Activated naive CD4-positive, alpha-beta T cell treated with anti-CD3 and anti-CD28 coated beads for 36 hours (primary cell): ENCODE measurements at regions not wholly inside any gene's neighbourhood (a gene's known extent, or its start where the extent isn't known, plus 50 kb on each side); places are given as distances from the start of the nearest gene placed in this dataset.

Source experiments
- CTCF ChIA-PET: fragments of 350-600 bp; sonication (Branson Sonifier 250); formaldehyde crosslinking; loops from one replicate; lab custom pipeline; 2021; ENCODE audit warnings: antibody characterized with exemption; lab: Charles Lee
- DNase-seq: peaks from one replicate; pipeline ENCODE4 v3.0.0-alpha.2; 2020
- H3K27ac Mint-ChIP-seq: one replicate; pipeline ENCODE4 v1.8.0; 2021; ENCODE audit warnings: mild to moderate bottlenecking, mixed read lengths
- H3K27me3 Mint-ChIP-seq: one replicate; pipeline ENCODE4 v1.8.0; 2021; ENCODE audit warnings: low read depth, mixed read lengths
- H3K36me3 Mint-ChIP-seq: one replicate; pipeline ENCODE4 v1.8.0; 2021; ENCODE audit warnings: low read depth, mixed read lengths
- H3K4me1 Mint-ChIP-seq: one replicate; pipeline ENCODE4 v1.8.0; 2021; ENCODE audit warnings: low read depth, mixed read lengths
- H3K4me3 Mint-ChIP-seq: one replicate; pipeline ENCODE4 v1.8.0; 2021; ENCODE audit warnings: mild to moderate bottlenecking, moderate library complexity, mixed read lengths
- H3K9me3 Mint-ChIP-seq: one replicate; pipeline ENCODE4 v1.8.0; 2021; ENCODE audit warnings: mixed read lengths
- intact Hi-C: fragments of 100-400 bp; cut with micrococcal nuclease; formaldehyde crosslinking; loops from one replicate; pipeline ENCODE4 v1.15.1; 2023

GRCh38 chr5:170159947-170160346 lies 54.2 kb downstream of the FOXI1 start:
- Mint-ChIP-seq H3K27ac (no peak overlapping the region), H3K36me3 (no peaks in the 10 kb centered on the region), H3K4me1 (no peaks in the 10 kb centered on the region), H3K4me3 (no peak overlapping the region), H3K9me3 (no peaks in the 10 kb centered on the region), H3K27me3 (no peaks in the 10 kb centered on the region)
- CTCF ChIA-PET: interaction anchor here (0.6 to 1.6 kb wide), 2 partner anchors 24 to 267 kb away, joined by 4 read pairs; no protein-coding TSS in a partner anchor
- intact Hi-C loops: no loop called here
- DNase-seq: no peak

DNA sequence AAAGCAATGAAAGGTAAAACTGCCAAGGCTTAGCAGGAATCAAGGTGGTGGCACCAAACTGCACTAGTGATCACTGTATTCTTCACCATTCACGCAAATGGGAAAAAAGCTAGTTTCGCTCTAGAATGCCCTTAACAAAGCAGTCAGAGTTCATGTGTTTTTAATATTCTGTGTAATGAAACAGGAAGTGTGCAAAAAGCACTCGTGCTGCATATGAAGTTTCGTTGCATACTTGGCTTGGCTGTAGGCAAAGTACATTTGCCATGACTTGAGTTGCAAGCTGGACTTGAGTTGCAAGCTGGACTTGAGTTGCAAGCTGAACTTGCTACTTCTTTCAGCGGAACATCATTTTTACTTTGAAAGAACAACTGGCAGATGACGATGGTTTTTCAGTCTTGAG lies 55.4 kb downstream of the FOXI1 start:
- intact Hi-C loops: no loop called here
- H3K27me3 Mint-ChIP-seq: no peaks in the 10 kb centered on the region
- no peak overlapping the region for H3K27ac Mint-ChIP-seq
- no peaks in the 10 kb centered on the region for H3K4me1 Mint-ChIP-seq
- DNase-seq: no peak
- H3K36me3 Mint-ChIP-seq: no peaks in the 10 kb centered on the region
- H3K9me3 Mint-ChIP-seq: no peaks in the 10 kb centered on the region
- CTCF ChIA-PET: interaction anchor here (1.2 to 1.6 kb wide), 2 partner anchors 12 to 23 kb away, joined by 3 to 4 read pairs; no protein-coding TSS in a partner anchor
- no peak overlapping the region for H3K4me3 Mint-ChIP-seq

DNA sequence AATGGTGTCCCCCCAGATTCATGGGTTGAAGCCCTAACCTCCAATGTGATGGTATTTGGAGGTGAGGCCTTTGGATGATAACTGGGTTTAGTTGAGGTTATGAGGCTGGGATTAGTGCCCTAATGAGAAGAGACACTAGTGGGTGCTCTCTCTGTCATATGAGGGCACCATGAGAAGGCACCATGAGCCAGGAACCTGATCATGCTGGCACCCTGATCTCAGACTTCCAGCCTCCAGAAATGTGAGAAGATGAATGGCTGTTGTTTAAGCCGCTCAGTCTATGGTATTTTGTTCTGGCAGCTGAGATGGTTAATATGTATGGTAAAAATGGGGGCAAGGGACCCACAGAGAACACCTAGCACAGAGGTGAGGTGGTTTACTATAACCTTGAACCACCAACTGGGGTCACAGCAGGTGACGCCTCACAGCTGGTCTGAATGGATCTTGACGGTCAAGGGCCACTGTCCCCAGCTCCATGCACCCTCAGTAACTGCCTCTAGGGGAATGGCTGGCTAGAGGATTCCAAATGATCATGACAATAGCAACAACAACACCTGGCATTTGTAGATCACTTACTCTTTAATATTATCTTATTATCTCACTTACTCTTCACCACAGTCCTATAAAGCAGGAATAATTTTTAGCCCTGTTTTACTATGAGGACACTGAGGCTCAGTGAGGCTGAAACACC lies 57.1 kb downstream of the FOXI1 start:
- no peak for DNase-seq
- Mint-ChIP-seq H3K9me3 (no peaks in the 10 kb centered on the region), H3K27ac (no peak overlapping the region), H3K4me3 (no peak overlapping the region), H3K27me3 (no peaks in the 10 kb centered on the region), H3K36me3 (no peaks in the 10 kb centered on the region), H3K4me1 (no peaks in the 10 kb centered on the region)
- intact Hi-C loops: no loop called here
- CTCF ChIA-PET: no interaction called here

DNA sequence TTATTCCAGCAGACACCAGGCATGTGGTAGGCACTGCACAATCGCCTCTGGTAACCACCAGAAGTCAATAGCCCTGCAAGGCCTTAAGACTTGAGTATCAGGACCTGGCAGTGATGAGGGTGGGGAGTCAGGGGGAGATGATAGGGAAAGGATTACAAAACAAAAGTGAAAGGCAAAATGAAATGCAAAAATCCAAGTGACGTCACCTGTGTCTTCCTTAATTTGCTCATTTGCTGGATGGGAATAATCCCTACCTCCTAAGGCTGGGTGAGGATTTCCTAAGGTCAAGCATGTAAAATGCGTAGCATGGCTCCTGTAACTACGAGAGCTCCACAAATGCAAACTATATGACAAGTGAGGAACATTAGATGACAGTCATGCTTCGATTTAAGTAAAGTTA lies 58.4 kb downstream of the FOXI1 start:
- H3K4me1 Mint-ChIP-seq: no peaks in the 10 kb centered on the region
- H3K9me3 Mint-ChIP-seq: no peaks in the 10 kb centered on the region
- DNase-seq: no peak
- H3K36me3 Mint-ChIP-seq: no peaks in the 10 kb centered on the region
- no peaks in the 10 kb centered on the region for H3K27me3 Mint-ChIP-seq
- H3K27ac Mint-ChIP-seq: no peak overlapping the region
- intact Hi-C loops: no loop called here
- CTCF ChIA-PET: no interaction called here
- no peak overlapping the region for H3K4me3 Mint-ChIP-seq

GRCh38 chr5:170164921-170165320 lies 59.2 kb downstream of the FOXI1 start:
- intact Hi-C loops: no loop called here
- DNase-seq: no peak

GRCh38 chr5:170166101-170166500 lies 60.4 kb downstream of the FOXI1 start:
- H3K4me3 Mint-ChIP-seq: no peak overlapping the region
- H3K27me3 Mint-ChIP-seq: no peaks in the 10 kb centered on the region
- no peaks in the 10 kb centered on the region for H3K9me3 Mint-ChIP-seq
- DNase-seq: no peak
- no peaks in the 10 kb centered on the region for H3K4me1 Mint-ChIP-seq
- CTCF ChIA-PET: interaction anchor here (0.6 kb wide), 1 partner anchor 17 kb away, joined by 3 read pairs; no protein-coding TSS in a partner anchor
- no peak overlapping the region for H3K27ac Mint-ChIP-seq
- H3K36me3 Mint-ChIP-seq: no peaks in the 10 kb centered on the region
- intact Hi-C loops: no loop called here

More at GRCh38 chr5:170164921-170165320, 59.2 kb downstream of the FOXI1 start:
- Mint-ChIP-seq H3K36me3 (no peaks in the 10 kb centered on the region), H3K27ac (no peak overlapping the region), H3K4me3 (no peak overlapping the region), H3K9me3 (no peaks in the 10 kb centered on the region), H3K4me1 (no peaks in the 10 kb centered on the region), H3K27me3 (no peaks in the 10 kb centered on the region)
- CTCF ChIA-PET: interaction anchor here (0.6 kb wide), 1 partner anchor 9 kb away, joined by 3 read pairs; no protein-coding TSS in a partner anchor

- H3K27ac Mint-ChIP-seq: no peak overlapping the region
- CTCF ChIA-PET: interaction anchor here (0.6 to 1.1 kb wide), 3 partner anchors 16 to 129 kb away, joined by 3 to 4 read pairs (median 3); no protein-coding TSS in a partner anchor
- no peaks in the 10 kb centered on the region for H3K27me3 Mint-ChIP-seq
- intact Hi-C loops: no loop called here
- no peaks in the 10 kb centered on the region for H3K4me1 Mint-ChIP-seq
- H3K9me3 Mint-ChIP-seq: no peaks in the 10 kb centered on the region
- H3K36me3 Mint-ChIP-seq: no peaks in the 10 kb centered on the region
- H3K4me3 Mint-ChIP-seq: no peak overlapping the region
- no peak for DNase-seq
These were observed 62.3 kb downstream of the FOXI1 start for GRCh38 chr5:170168002-170168401.

DNA sequence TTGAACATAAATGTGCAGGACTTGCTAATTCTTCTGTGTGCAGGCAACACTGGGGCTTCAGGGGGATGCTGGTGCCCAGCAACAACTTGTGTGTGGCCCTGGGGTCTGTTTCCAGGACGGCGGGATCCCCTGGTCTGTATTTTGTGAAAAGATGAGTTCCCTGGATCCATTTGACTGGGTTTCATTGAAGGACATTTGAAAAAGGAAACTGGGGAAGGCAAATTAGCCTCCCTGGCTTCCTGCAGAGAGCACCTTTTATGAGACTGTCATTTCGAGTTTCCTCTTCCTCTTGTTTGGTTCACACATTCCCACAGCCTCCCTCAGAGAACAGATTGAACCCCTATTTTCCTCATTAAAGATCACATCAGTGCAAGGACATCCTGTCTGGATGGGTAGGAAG lies 63.1 kb downstream of the FOXI1 start:
- Mint-ChIP-seq H3K4me3 (no peak overlapping the region), H3K27me3 (no peaks in the 10 kb centered on the region), H3K27ac (no peak overlapping the region), H3K9me3 (no peaks in the 10 kb centered on the region), H3K4me1 (no peaks in the 10 kb centered on the region), H3K36me3 (no peaks in the 10 kb centered on the region)
- intact Hi-C loops: no loop called here
- DNase-seq: no peak
- CTCF ChIA-PET: interaction anchor here (1.1 kb wide), 1 partner anchor 69 kb away, joined by 3 read pairs; no protein-coding TSS in a partner anchor

GRCh38 chr5:170169996-170170395 lies 62.8 kb upstream of the C5orf58 start:
- intact Hi-C loops: no loop called here
- H3K27ac Mint-ChIP-seq: no peak overlapping the region
- no peaks in the 10 kb centered on the region for H3K4me1 Mint-ChIP-seq
- no peaks in the 10 kb centered on the region for H3K9me3 Mint-ChIP-seq
- H3K27me3 Mint-ChIP-seq: no peaks in the 10 kb centered on the region
- DNase-seq: no peak
- CTCF ChIA-PET: interaction anchor here (0.6 to 1.0 kb wide), 3 partner anchors 12 to 1493 kb away, joined by 3 read pairs; no protein-coding TSS in a partner anchor
- H3K36me3 Mint-ChIP-seq: no peaks in the 10 kb centered on the region
- no peak overlapping the region for H3K4me3 Mint-ChIP-seq

DNA sequence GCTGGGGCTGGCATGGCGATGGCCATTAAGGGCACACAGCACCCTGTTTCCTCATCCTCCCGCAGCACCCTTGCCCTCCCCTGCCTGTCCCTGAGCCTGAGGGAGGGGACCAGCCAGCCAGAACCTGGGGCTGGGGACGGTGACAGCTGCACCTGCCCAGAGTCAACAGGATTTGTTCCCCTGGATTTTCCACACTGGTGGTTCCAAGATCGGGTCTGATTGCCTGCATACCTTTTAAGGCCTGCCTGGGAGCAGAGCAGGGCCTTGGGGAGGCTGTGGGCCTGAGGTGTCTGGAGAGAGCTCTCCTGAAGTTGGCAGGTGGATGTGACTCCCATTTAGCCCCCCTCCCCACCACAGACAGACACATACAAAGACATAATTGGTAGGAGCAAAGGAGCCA lies 61.0 kb upstream of the C5orf58 start:
- H3K36me3 Mint-ChIP-seq: no peaks in the 10 kb centered on the region
- H3K9me3 Mint-ChIP-seq: no peaks in the 10 kb centered on the region
- DNase-seq: no peak
- H3K4me3 Mint-ChIP-seq: no peak overlapping the region
- no peak overlapping the region for H3K27ac Mint-ChIP-seq
- no peaks in the 10 kb centered on the region for H3K27me3 Mint-ChIP-seq
- intact Hi-C loops: no loop called here
- no peaks in the 10 kb centered on the region for H3K4me1 Mint-ChIP-seq
- CTCF ChIA-PET: interaction anchor here (0.7 to 1.3 kb wide), 2 partner anchors 12 to 111 kb away, joined by 3 to 5 read pairs; no protein-coding TSS in a partner anchor

GRCh38 chr5:170173227-170173626 lies 59.6 kb upstream of the C5orf58 start:
- intact Hi-C loops: no loop called here
- CTCF ChIA-PET: interaction anchor here (0.8 to 1.9 kb wide), 4 partner anchors 10 to 259 kb away, joined by 3 to 10 read pairs (median 4); no protein-coding TSS in a partner anchor
- no peaks in the 10 kb centered on the region for H3K4me1 Mint-ChIP-seq
- H3K36me3 Mint-ChIP-seq: no peaks in the 10 kb centered on the region
- no peak overlapping the region for H3K4me3 Mint-ChIP-seq
- no peaks in the 10 kb centered on the region for H3K27me3 Mint-ChIP-seq
- H3K9me3 Mint-ChIP-seq: no peaks in the 10 kb centered on the region
- DNase-seq: no peak
- no peak overlapping the region for H3K27ac Mint-ChIP-seq

DNA sequence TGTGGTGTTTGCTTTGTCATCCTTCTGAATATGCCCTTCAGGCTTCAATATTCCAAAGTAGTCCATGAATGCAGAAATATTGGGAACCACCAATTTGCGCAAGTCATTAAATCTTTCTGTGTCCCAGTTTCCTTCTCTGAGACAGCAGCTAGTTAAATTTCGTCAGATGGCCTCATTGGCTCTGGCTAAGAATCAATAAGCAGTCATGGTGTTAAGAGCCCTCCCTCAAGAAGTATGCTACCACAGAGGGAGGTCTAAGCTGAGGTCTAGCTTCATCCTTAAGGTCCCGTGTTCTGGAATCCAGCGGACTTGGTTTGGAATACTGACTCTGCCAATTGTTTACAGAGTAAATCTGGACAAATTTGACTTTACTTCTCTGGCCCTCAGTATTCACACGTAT lies 59.1 kb upstream of the C5orf58 start:
- H3K9me3 Mint-ChIP-seq: no peaks in the 10 kb centered on the region
- no peaks in the 10 kb centered on the region for H3K27me3 Mint-ChIP-seq
- no peak overlapping the region for H3K4me3 Mint-ChIP-seq
- CTCF ChIA-PET: interaction anchor here (0.6 to 1.9 kb wide), 5 partner anchors 8 to 258 kb away, joined by 3 to 10 read pairs (median 4); no protein-coding TSS in a partner anchor
- H3K36me3 Mint-ChIP-seq: no peaks in the 10 kb centered on the region
- DNase-seq: no peak
- intact Hi-C loops: no loop called here
- H3K27ac Mint-ChIP-seq: no peak overlapping the region
- no peaks in the 10 kb centered on the region for H3K4me1 Mint-ChIP-seq

DNA sequence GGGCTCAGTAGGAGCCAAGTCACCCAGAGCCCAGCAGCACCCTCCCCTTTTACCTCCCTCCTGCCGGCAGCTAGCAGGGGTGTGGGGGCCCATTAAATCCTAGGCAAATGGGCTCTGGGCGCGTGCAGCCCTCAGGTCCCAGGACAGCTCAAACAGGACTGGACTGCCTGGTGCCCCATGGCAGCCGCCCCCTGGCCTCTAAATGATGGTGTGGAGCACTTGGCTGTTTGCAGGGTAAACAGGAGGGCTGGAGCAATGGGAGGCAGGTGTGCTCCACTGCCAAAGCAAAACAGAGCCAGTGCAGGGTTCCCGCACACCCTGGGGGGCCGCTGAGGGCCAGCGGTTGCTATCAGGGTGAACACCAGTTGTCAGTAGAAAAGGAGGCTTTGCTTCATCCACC lies 55.9 kb upstream of the C5orf58 start:
- CTCF ChIA-PET: no interaction called here
- no peak overlapping the region for H3K4me3 Mint-ChIP-seq
- DNase-seq: no peak
- H3K27ac Mint-ChIP-seq: no peak overlapping the region
- H3K36me3 Mint-ChIP-seq: no peaks in the 10 kb centered on the region
- H3K4me1 Mint-ChIP-seq: no peaks in the 10 kb centered on the region
- intact Hi-C loops: no loop called here
- no peaks in the 10 kb centered on the region for H3K27me3 Mint-ChIP-seq
- no peaks in the 10 kb centered on the region for H3K9me3 Mint-ChIP-seq
